Neural cell (in vitro differentiated cells): ENCODE measurements at regions not wholly inside any gene's neighbourhood (a gene's known extent, or its start where the extent isn't known, plus 50 kb on each side); places are given as distances from the start of the nearest gene placed in this dataset.

ENCODE experiments used
- H2AFZ ChIP-seq: fragments of 200-600, 300-800 bp; sonication (generic), shearing (Covaris generic); 2 replicates; pipeline ENCODE4 v1.6.0; 2014; ENCODE audit warnings: low read depth, mild to moderate bottlenecking, antibody characterized with exemption, low read length, moderate library complexity
- H3F3A ChIP-seq: fragments of 200-600 bp; shearing (Covaris generic); 2 replicates; pipeline ENCODE4 v1.6.1; 2016; ENCODE audit warnings: mild to moderate bottlenecking, moderate library complexity, mixed read lengths, antibody characterized with exemption, low read length; ENCODE audit not compliant: insufficient read depth, poor library complexity, severe bottlenecking
- H3K27ac ChIP-seq: fragments of 200-600, 300-800 bp; sonication (generic), shearing (Covaris generic); 2 replicates; pipeline ENCODE4 v1.5.1; 2014; ENCODE audit warnings: mild to moderate bottlenecking, low read length, moderate library complexity
- H3K27me3 ChIP-seq: fragments of 300-800, 200-600 bp; sonication (generic), shearing (Covaris generic); 2 replicates; pipeline ENCODE4 v1.6.0; 2014; ENCODE audit warnings: mild to moderate bottlenecking, low read depth, low read length, moderate library complexity; ENCODE audit not compliant: insufficient read depth
- H3K36me3 ChIP-seq: fragments of 300-800, 200-600 bp; sonication (generic), shearing (Covaris generic); 2 replicates; pipeline ENCODE4 v1.5.1; 2014; ENCODE audit warnings: mild to moderate bottlenecking, antibody characterized with exemption, low read length, moderate library complexity; ENCODE audit not compliant: insufficient read depth
- H3K4me2 ChIP-seq: fragments of 300-800, 200-600 bp; sonication (generic), shearing (Covaris generic); 2 replicates; pipeline ENCODE4 v1.6.0; 2014; ENCODE audit warnings: mild to moderate bottlenecking, low read length
- H3K4me3 ChIP-seq: fragments of 300-800, 200-600 bp; sonication (generic), shearing (Covaris generic); 2 replicates; pipeline ENCODE4 v1.5.1; 2014; ENCODE audit warnings: mild to moderate bottlenecking, low read length, moderate library complexity
- H3K79me2 ChIP-seq: fragments of 200-600 bp; shearing (Covaris generic); replicated peaks from 2 replicates; pipeline ENCODE4 v1.6.0; 2014; ENCODE audit warnings: mild to moderate bottlenecking, low read length, moderate library complexity; ENCODE audit not compliant: insufficient read depth
- H3K9ac ChIP-seq: fragments of 300-800, 200-600 bp; sonication (generic), shearing (Covaris generic); 2 replicates; pipeline ENCODE4 v1.6.1; 2016; ENCODE audit warnings: mild to moderate bottlenecking, low read length, mixed read lengths
- H3K9me2 ChIP-seq: fragments of 200-600 bp; shearing (Covaris generic); 2 replicates; pipeline ENCODE4 v1.6.1; 2016; ENCODE audit warnings: mild to moderate bottlenecking, low read length, mixed read lengths; ENCODE audit not compliant: insufficient read depth
- H3K9me3 ChIP-seq: fragments of 200-600, 300-800 bp; sonication (generic), shearing (Covaris generic); 2 replicates; pipeline ENCODE4 v1.6.1; 2016; ENCODE audit warnings: mild to moderate bottlenecking, mixed run types, low read length, moderate library complexity, mixed read lengths
- H4K20me1 ChIP-seq: fragments of 200-600 bp; shearing (Covaris generic); 2 replicates; pipeline ENCODE4 v1.6.1; 2016; ENCODE audit warnings: mild to moderate bottlenecking, mixed run types; ENCODE audit not compliant: insufficient read depth
- EP300 ChIP-seq: fragments of 450-650 bp; conservative IDR thresholded peaks from 2 replicates; pipeline ENCODE4 v1.6.1; 2014; ENCODE audit warnings: antibody characterized with exemption, mild to moderate bottlenecking, moderate library complexity; ENCODE audit not compliant: poor library complexity, severe bottlenecking
- EZH2 ChIP-seq: fragments of 200-600, 300-800 bp; shearing (Covaris generic), sonication (generic); IDR thresholded peaks from 2 replicates; pipeline ENCODE4 v1.6.1; 2014; ENCODE audit warnings: antibody characterized with exemption, low read length, borderline replicate concordance, mild to moderate bottlenecking; ENCODE audit not compliant: insufficient read depth, poor library complexity, severe bottlenecking
- MXI1 ChIP-seq: fragments of 450-650 bp; conservative IDR thresholded peaks from 2 replicates; pipeline ENCODE4 v1.6.1; 2014; ENCODE audit warnings: antibody characterized with exemption, mild to moderate bottlenecking; ENCODE audit not compliant: poor library complexity, severe bottlenecking
- POLR2AphosphoS5 ChIP-seq: IDR thresholded peaks from 2 replicates; pipeline ENCODE4 v1.6.1; 2012
- RAD21 ChIP-seq: fragments of 450-650 bp; conservative IDR thresholded peaks from 2 replicates; pipeline ENCODE4 v1.6.1; 2014; ENCODE audit warnings: antibody characterized with exemption, mild to moderate bottlenecking, moderate library complexity
- SMC3 ChIP-seq: fragments of 450-650 bp; conservative IDR thresholded peaks from 2 replicates; pipeline ENCODE4 v1.6.1; 2014; ENCODE audit warnings: antibody characterized with exemption, mild to moderate bottlenecking, moderate library complexity; ENCODE audit not compliant: poor library complexity
- TAF1 ChIP-seq: IDR thresholded peaks from 2 replicates; pipeline ENCODE4 v1.6.1; 2012; ENCODE audit warnings: low read depth
- TF ChIP-seq, protein P1 (sequence below): fragments of 450-650 bp; IDR thresholded peaks from 2 replicates; pipeline ENCODE4 v1.5.1; 2014; ENCODE audit warnings: antibody characterized with exemption, mild to moderate bottlenecking, moderate library complexity; ENCODE audit not compliant: poor library complexity, severe bottlenecking
- TF ChIP-seq, protein P2 (sequence below): IDR thresholded peaks from 2 replicates; pipeline ENCODE4 v1.6.1; 2012; ENCODE audit warnings: borderline replicate concordance

DNA sequence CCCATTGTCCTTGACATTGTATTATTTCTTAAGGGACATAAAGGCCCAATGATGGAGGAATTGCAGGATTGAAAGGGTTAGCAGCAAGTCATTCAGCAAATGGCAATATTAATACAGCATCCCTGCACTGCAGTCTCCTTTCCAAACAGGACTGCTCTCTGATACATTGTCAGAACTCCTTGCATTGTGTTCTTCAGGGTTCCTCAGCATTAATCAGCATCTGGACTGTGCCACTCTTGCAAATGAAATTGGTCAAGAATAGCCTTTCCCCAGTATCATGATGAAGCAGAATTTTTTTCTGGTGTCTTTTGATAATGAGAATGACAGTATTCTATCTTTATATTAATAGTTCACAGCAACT is 272.6 kb upstream of the HAND2 start:
- no peak overlapping the region for H3K4me2 ChIP-seq
- H3K9ac ChIP-seq: no peak overlapping the region
- H3K4me3 ChIP-seq: no peak overlapping the region
- no peaks in the 10 kb centered on the region for H3K27me3 ChIP-seq
- H3K36me3 ChIP-seq: no peaks in the 10 kb centered on the region
- no peaks in the 10 kb centered on the region for H3K9me2 ChIP-seq
- no peaks in the 10 kb centered on the region for H3F3A ChIP-seq
- H2AFZ ChIP-seq: no peak overlapping the region
- H4K20me1 ChIP-seq: no peaks in the 10 kb centered on the region
- H3K9me3 ChIP-seq: no peaks in the 10 kb centered on the region
- TF ChIP-seq MXI1: no peak
- no peak for TF ChIP-seq SMC3
- TF ChIP-seq, protein P1, sequence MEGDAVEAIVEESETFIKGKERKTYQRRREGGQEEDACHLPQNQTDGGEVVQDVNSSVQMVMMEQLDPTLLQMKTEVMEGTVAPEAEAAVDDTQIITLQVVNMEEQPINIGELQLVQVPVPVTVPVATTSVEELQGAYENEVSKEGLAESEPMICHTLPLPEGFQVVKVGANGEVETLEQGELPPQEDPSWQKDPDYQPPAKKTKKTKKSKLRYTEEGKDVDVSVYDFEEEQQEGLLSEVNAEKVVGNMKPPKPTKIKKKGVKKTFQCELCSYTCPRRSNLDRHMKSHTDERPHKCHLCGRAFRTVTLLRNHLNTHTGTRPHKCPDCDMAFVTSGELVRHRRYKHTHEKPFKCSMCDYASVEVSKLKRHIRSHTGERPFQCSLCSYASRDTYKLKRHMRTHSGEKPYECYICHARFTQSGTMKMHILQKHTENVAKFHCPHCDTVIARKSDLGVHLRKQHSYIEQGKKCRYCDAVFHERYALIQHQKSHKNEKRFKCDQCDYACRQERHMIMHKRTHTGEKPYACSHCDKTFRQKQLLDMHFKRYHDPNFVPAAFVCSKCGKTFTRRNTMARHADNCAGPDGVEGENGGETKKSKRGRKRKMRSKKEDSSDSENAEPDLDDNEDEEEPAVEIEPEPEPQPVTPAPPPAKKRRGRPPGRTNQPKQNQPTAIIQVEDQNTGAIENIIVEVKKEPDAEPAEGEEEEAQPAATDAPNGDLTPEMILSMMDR: no peak
- TF ChIP-seq EP300: no peak
- no peak for TF ChIP-seq TAF1
- TF ChIP-seq, protein P2, sequence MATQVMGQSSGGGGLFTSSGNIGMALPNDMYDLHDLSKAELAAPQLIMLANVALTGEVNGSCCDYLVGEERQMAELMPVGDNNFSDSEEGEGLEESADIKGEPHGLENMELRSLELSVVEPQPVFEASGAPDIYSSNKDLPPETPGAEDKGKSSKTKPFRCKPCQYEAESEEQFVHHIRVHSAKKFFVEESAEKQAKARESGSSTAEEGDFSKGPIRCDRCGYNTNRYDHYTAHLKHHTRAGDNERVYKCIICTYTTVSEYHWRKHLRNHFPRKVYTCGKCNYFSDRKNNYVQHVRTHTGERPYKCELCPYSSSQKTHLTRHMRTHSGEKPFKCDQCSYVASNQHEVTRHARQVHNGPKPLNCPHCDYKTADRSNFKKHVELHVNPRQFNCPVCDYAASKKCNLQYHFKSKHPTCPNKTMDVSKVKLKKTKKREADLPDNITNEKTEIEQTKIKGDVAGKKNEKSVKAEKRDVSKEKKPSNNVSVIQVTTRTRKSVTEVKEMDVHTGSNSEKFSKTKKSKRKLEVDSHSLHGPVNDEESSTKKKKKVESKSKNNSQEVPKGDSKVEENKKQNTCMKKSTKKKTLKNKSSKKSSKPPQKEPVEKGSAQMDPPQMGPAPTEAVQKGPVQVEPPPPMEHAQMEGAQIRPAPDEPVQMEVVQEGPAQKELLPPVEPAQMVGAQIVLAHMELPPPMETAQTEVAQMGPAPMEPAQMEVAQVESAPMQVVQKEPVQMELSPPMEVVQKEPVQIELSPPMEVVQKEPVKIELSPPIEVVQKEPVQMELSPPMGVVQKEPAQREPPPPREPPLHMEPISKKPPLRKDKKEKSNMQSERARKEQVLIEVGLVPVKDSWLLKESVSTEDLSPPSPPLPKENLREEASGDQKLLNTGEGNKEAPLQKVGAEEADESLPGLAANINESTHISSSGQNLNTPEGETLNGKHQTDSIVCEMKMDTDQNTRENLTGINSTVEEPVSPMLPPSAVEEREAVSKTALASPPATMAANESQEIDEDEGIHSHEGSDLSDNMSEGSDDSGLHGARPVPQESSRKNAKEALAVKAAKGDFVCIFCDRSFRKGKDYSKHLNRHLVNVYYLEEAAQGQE: no peak
- H3K79me2 ChIP-seq: no peaks in the 10 kb centered on the region
- no peak overlapping the region for H3K27ac ChIP-seq

DNA sequence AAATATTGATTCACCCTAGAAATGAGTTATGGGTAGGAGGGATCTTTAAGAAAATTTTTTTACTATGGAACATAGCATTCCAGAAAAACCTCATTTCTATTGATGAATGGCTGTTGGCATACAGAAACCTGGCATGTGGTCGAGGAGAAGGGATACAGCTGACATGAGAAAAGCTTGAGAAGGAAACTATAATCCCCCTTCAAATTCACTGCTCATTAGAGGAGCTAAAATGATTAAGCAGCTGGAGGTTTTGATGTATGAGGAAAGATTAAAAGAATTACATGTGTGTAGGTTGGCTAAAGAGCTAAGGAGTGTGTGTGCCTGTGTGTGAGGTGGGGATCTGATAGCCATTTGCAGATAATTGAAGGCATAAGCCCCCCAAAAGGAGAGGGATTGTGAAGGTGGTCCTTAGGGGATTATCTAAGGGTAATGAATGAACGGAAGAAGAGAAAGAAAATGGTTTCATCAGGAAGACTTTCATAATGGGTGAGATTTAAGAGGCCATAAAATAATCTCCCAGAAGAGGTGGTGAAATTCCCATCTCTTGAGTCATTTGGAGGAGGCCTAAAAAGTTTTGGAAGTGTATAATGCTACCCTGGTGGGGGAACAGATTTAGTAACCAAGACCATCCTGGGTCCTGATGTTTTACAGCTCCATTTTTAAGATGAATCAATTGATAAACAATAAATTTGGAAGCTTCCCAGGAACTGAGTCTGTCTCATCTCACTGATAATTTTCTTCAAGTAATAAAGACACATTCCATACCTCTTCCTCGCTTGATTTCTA is 272.0 kb upstream of the HAND2 start:
- Histone ChIP-seq H3K36me3 (no peaks in the 10 kb centered on the region), H2AFZ (no peak overlapping the region), H3K9ac (no peak overlapping the region), H4K20me1 (no peaks in the 10 kb centered on the region), H3F3A (no peaks in the 10 kb centered on the region), H3K27me3 (no peaks in the 10 kb centered on the region), H3K79me2 (no peaks in the 10 kb centered on the region), H3K9me2 (no peaks in the 10 kb centered on the region), H3K4me2 (no peak overlapping the region), H3K27ac (no peak overlapping the region), H3K4me3 (no peak overlapping the region), H3K9me3 (no peaks in the 10 kb centered on the region)
- TF ChIP-seq POLR2AphosphoS5 (no peak), TAF1 (no peak), EP300 (no peak), RAD21 (no peak), EZH2 (no peak)
- TF ChIP-seq, protein P2: no peak
